WERI-Rb-1 (cell line): ENCODE measurements at regions not wholly inside any gene's neighbourhood (a gene's known extent, or its start where the extent isn't known, plus 50 kb on each side); places are given as distances from the start of the nearest gene placed in this dataset.

Experiments
- DNase-seq: peaks from one replicate; pipeline ENCODE4 v3.0.0-alpha.2; 2020
- H3K27ac ChIP-seq: fragments of 250-450 bp; sonication (Bioruptor Pico); 2 replicates; pipeline ENCODE4 v1.5.1; 2020; ENCODE audit warnings: mild to moderate bottlenecking, moderate library complexity
- H3K27me3 ChIP-seq: fragments of 250-450 bp; sonication (Bioruptor Pico); 2 replicates; pipeline ENCODE4 v1.5.1; 2021; ENCODE audit warnings: mild to moderate bottlenecking, low read depth, moderate library complexity; ENCODE audit not compliant: insufficient read depth, severe bottlenecking
- H3K36me3 ChIP-seq: fragments of 250-450 bp; sonication (Bioruptor Pico); 2 replicates; pipeline ENCODE4 v1.5.1; 2020; ENCODE audit warnings: mild to moderate bottlenecking, moderate library complexity
- H3K4me3 ChIP-seq: 2 replicates; pipeline ENCODE4 v1.5.1; 2011; ENCODE audit warnings: low read depth, mild to moderate bottlenecking, control low read depth, low read length
- H3K9me3 ChIP-seq: fragments of 250-450 bp; sonication (Bioruptor Pico); 2 replicates; pipeline ENCODE4 v1.5.1; 2021; ENCODE audit warnings: mild to moderate bottlenecking, moderate library complexity; ENCODE audit not compliant: severe bottlenecking
- TF ChIP-seq, protein P1 (sequence below): IDR thresholded peaks from 2 replicates; pipeline ENCODE4 v1.5.1; 2011; ENCODE audit warnings: low read depth, mild to moderate bottlenecking, control low read depth, inconsistent platforms, low read length

DNA sequence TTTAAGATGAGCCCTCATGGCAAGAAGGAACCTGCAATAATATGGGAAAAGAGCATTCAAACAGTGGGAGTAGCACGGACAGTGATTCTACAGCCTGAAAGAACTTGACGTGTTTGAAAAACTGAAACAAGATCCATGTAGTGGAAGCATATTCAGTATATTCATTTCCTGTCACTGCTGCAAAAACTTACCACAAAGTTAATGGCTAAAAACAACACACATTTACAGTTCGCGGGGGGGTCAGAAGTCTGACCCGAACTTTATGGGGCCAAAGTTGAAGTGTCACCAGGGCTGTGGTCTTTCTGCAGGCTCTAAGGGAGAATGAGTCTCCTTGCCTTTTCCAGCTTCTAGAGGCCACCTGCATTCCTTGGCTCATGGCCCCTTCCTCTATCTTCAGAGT is 52.6 kb upstream of the ARX start:
- Histone ChIP-seq H3K27ac (no peak overlapping the region), H3K27me3 (no peaks in the 10 kb centered on the region), H3K9me3 (no peaks in the 10 kb centered on the region), H3K36me3 (no peaks in the 10 kb centered on the region), H3K4me3 (no peak overlapping the region)
- TF ChIP-seq, protein P1, sequence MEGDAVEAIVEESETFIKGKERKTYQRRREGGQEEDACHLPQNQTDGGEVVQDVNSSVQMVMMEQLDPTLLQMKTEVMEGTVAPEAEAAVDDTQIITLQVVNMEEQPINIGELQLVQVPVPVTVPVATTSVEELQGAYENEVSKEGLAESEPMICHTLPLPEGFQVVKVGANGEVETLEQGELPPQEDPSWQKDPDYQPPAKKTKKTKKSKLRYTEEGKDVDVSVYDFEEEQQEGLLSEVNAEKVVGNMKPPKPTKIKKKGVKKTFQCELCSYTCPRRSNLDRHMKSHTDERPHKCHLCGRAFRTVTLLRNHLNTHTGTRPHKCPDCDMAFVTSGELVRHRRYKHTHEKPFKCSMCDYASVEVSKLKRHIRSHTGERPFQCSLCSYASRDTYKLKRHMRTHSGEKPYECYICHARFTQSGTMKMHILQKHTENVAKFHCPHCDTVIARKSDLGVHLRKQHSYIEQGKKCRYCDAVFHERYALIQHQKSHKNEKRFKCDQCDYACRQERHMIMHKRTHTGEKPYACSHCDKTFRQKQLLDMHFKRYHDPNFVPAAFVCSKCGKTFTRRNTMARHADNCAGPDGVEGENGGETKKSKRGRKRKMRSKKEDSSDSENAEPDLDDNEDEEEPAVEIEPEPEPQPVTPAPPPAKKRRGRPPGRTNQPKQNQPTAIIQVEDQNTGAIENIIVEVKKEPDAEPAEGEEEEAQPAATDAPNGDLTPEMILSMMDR, result no peak
- no peak for DNase-seq

DNA sequence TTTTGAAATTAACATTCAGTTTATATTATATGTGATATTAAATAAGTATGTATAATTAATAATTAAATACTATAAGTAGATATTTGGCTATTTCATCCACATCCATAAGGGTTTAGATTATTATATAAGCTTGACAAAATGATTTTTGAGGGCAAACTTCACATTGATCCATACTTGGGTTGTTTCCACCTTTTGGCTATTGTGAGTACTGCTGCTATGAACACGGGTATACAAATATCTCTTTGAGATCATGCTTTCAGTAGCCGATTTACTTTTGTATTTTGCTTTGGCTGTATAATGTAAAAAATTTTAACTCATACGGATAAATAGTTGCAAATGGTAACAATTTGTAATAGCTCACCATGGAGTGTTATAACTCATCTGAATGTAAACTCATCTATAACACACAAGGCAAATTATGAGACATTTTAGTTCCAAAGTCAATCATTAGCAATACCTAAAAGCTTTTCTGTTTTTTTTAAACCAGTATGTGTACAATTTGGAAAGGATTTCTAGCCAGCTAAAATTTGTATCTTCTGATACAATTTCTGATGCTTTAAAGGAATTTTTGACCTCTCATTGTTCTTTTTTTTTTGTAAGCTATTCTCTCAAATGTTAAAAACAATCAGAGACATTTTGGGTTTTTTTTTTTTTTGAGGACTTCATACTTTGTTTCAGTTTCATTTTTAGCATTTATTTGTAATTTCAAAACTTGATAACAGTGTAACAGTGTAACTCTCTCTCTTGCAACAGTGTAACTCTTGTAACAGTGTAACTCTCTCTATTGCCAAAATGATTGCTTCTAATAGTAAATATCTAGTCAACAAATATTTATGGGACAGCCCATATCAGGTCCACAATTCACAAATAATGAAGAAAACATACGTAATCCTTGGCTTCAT is 51.8 kb upstream of the ARX start:
- Histone ChIP-seq H3K9me3 (no peaks in the 10 kb centered on the region), H3K36me3 (no peaks in the 10 kb centered on the region), H3K27me3 (no peaks in the 10 kb centered on the region), H3K27ac (no peak overlapping the region), H3K4me3 (no peak overlapping the region)
- TF ChIP-seq, protein P1, result no peak
- no peak for DNase-seq

DNA sequence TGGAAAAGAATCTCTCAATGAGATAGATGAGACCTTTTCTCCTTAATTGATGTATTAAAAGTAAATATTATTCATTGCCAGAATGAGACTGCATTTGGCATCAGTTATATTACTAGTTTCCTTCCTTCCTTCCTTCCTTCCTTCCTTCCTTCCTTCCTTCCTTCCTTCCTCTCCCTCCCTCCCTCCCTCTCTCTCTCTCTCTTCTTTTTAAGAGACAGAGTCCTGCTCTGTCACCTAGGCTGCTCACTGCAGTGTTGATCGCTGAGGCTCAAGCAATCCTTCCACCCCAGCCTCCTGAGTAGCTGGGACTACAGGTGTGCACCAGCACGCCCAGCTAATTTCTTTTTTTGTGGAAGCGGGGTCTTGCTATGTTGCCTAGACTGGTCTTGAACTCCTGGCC is 50.4 kb upstream of the ARX start:
- H3K27ac ChIP-seq, result no peak overlapping the region
- no peak for DNase-seq
- H3K27me3 ChIP-seq, result no peaks in the 10 kb centered on the region
- TF ChIP-seq, protein P1, result no peak
- no peak overlapping the region for H3K4me3 ChIP-seq
- H3K9me3 ChIP-seq, result no peaks in the 10 kb centered on the region
- no peaks in the 10 kb centered on the region for H3K36me3 ChIP-seq
